HFF-Myc (cell line): ENCODE measurements at regions not wholly inside any gene's neighbourhood (a gene's known extent, or its start where the extent isn't known, plus 50 kb on each side); places are given as distances from the start of the nearest gene placed in this dataset.

Experiments
- DNase-seq: peaks from one replicate; pipeline ENCODE4 v3.0.0-alpha.2; 2011; ENCODE audit warnings: low read depth; ENCODE audit errors: extremely low read depth
- H3K4me3 ChIP-seq: replicated peaks from 2 replicates; pipeline ENCODE4 v1.5.1; 2011; ENCODE audit warnings: low read depth, mild to moderate bottlenecking, control low read depth, low read length
- CTCF ChIP-seq: IDR thresholded peaks from 2 replicates; pipeline ENCODE4 v1.5.1; 2012; ENCODE audit warnings: mild to moderate bottlenecking, low read depth, low read length, control low read depth; ENCODE audit errors: missing control alignments

DNA sequence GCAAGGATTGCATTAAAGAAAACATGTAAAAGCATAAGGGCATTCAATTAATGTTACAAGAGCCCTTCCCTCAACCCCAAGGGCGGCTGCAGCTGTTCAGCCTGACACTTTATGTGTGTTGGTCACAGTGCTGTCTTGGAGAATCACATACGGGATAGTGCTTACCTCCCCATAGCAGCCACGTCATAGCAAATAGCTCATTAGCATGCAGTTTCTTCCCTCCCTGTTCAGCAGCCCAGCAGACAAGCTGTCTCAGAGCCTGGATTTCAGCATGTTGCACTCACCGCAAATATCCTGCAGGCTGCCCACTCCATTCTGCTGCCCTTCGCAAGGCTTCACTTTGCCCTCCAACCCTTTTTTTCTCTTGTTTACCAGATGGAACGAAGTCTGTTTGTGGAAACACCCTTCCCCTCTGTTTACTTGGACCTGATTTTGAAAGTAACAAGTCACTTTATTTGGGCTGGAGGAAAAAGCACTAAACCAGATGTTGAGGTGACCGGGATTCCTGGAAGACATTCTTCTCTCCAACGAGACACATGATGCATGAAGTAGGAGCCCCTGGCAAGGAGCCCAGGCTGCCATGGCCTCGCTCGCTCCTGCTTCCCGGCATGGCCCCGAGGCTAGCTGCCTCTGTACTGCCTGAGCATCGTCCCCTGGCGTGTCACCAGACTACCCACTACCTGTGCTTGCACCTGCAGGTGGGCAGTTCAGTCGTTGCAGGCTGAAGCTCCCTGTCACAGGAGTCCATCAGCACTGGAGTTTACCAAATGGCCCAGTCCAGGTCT, 151.6 kb upstream of the GMDS start:
- peak overlapping the region; percentile 12; the same call in 1 of the 2 replicates for H3K4me3 ChIP-seq
- DNase-seq = peak; percentile 77
- no peak for TF ChIP-seq CTCF

DNA sequence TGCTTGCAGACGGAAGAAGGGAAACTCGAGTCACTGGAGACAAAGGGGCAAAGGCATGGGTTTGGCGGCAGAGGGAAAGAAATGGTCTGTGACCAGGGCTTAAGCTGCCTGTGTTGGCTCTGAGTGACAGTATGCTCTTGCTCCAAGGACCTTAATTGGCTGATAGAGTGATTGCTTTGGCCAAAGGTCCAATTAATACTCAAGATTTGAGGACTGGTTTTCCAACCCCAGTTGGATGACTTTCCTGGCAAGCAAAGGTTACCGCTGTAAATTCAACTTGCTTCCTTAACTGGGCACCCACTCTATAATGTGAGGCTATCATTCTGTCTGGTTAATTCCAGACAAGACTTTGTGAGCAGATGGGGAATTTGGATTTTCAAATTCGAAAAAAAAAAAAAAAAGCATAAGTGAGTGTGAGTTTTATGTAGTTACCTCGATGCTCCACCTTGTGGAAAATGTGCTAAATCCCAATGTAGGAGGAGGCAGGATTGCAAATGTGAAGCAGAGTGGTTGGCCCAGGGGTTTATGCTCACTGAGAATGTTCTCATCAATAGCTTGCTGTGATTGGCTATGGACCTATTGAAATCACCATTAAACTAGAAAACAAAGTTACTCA, 150.7 kb upstream of the GMDS start:
- peak; percentile 6 for TF ChIP-seq CTCF
- no peak overlapping the region for H3K4me3 ChIP-seq
- no peak for DNase-seq

- no peak for TF ChIP-seq CTCF
- DNase-seq = no peak
- no peak overlapping the region for H3K4me3 ChIP-seq
Measured at GRCh38 chr6:2388554-2389324, 143.3 kb upstream of the GMDS start.

GRCh38 chr6:2387445-2387844, 142.0 kb upstream of the GMDS start:
- DNase-seq = no peak
- H3K4me3 ChIP-seq = no peak overlapping the region
- TF ChIP-seq CTCF = no peak

- no peak for DNase-seq
- no peak overlapping the region for H3K4me3 ChIP-seq
- no peak for TF ChIP-seq CTCF
Measured at GRCh38 chr6:2385471-2385983, 140.1 kb upstream of the GMDS start.

- TF ChIP-seq CTCF = no peak
- H3K4me3 ChIP-seq = no peak overlapping the region
- DNase-seq = no peak
Measured at GRCh38 chr6:2384528-2384927, 139.1 kb upstream of the GMDS start.
